AG04450 (cell line): ENCODE measurements at regions not wholly inside any gene's neighbourhood (a gene's known extent, or its start where the extent isn't known, plus 50 kb on each side); places are given as distances from the start of the nearest gene placed in this dataset.
"Not testable (repeated sequence)": the region's sequence is repeated elsewhere in the genome, so short reads cannot be mapped to it uniquely, and the experiment has no call there.

Source experiments
- CTCF ChIA-PET: fragments of 300-600, 350-600 bp; formaldehyde crosslinking; extraction: SDS; loops from one replicate; lab custom pipeline; 2022; ENCODE audit warnings: antibody characterized with exemption, inconsistent platforms; lab: Charles Lee
- POLR2A ChIA-PET: fragments of 350-600 bp; formaldehyde crosslinking; extraction: SDS; loops from one replicate; lab custom pipeline; 2021; ENCODE audit warnings: antibody characterized with exemption, inconsistent platforms; lab: Yijun Ruan, JAX
- DNase-seq: peaks from one replicate; pipeline ENCODE4 v3.0.0-alpha.2; 2011; ENCODE audit warnings: low read depth, low spot score
- H3K27ac ChIP-seq: one replicate; pipeline ENCODE4 v1.5.1; 2012; ENCODE audit warnings: low read depth, low read length, control low read depth
- H3K27me3 ChIP-seq: one replicate; pipeline ENCODE4 v1.6.0; 2012; ENCODE audit warnings: low read length; ENCODE audit not compliant: control insufficient read depth, insufficient read depth
- H3K4me3 ChIP-seq: 2 replicates; pipeline ENCODE4 v1.5.1; 2011; ENCODE audit warnings: mild to moderate bottlenecking, low read depth, low read length, control low read depth
- H3K9me3 ChIP-seq: 2 replicates; pipeline ENCODE4 v1.5.1; 2012; ENCODE audit warnings: low read length; ENCODE audit not compliant: control insufficient read depth, insufficient read depth
- CTCF ChIP-seq: IDR thresholded peaks from 2 replicates; pipeline ENCODE4 v1.5.1; 2011; ENCODE audit warnings: low read depth, low read length, control low read depth, inconsistent platforms

GRCh38 chr22:47304854-47305253, 542.4 kb downstream of the TBC1D22A start:
- DNase-seq = no peak
- CTCF ChIA-PET = no interaction called here
- no peak for TF ChIP-seq CTCF
- no peaks in the 10 kb centered on the region for H3K27me3 ChIP-seq
- no peak overlapping the region for H3K27ac ChIP-seq
- H3K4me3 ChIP-seq = no peak overlapping the region
- POLR2A ChIA-PET = no interaction called here
- H3K9me3 ChIP-seq = no peaks in the 10 kb centered on the region; the same call in 1 of the 2 replicates

DNA sequence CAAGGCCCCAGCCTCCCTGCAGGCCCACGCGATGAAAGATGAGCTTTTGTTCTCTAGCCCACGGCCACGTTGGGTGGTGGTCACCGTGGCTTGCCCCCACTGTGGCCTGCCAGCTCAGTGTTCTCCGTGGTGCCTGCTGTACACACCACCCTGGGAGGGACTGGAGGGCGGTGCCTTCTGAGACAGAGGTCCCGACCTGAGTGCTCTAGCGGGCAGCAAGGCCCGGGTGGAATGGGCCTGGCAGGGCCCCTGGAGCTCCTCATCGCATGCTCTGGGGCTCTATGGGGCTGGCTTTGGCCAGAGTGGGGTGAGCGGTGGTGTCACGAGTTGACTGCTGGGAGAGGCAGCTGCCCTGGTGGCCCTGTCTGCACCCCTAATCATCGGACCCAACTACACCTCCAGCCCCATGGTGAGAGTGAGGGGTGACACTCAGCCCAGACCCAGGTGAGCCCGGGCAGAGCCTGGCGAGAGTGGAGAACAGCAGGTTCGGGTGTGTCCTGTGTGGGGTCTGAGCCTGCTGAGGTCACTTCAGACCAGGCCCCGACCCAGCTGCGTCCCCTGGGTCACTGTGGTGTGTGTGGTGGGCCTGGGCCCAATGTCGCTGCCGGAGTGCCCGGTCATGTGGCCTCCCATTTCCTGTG, 541.9 kb downstream of the TBC1D22A start:
- Histone ChIP-seq H3K27me3 (no peaks in the 10 kb centered on the region), H3K4me3 (no peak overlapping the region), H3K9me3 (peaks cover 2% of the 10 kb centered on the region; the same call in 1 of the 2 replicates), H3K27ac (no peak overlapping the region)
- POLR2A ChIA-PET = no interaction called here
- no peak for TF ChIP-seq CTCF
- DNase-seq = no peak
- CTCF ChIA-PET = no interaction called here

DNA sequence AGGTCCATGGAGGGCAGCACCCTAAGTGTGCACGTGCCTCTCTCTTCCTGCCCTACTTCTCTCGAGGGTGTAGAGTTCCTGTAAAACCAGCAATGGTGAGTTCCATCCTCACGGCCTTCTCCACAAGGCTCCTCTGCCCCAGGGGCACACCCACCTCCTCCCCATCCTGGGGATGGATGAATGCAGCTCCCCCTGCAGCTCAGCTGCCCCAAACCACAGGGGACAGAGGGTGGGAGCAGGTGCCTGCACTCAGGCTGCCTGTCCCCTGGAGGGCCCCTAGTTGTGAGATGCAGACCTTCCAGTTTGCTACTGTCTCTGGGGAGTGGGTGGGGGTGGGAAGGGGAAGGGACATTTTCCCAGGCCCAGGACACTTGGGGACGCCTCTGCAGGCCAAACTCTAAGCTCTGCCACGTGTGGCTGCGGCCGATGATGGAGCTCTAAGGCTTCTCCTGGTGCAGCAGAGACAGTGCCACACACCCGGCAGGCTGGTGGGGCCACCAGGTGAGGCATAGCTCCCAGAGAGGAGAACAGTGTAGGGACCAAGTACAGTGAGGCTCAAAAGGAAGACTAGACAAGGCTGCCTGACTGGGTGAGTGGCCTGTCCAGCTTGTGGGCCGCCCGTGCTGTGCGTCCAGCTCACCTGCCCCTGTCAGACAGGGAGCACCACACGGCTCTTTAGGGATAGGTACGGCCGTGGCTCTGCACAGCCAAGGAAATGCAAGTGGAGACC, 540.9 kb downstream of the TBC1D22A start:
- no peak overlapping the region for H3K27ac ChIP-seq
- TF ChIP-seq CTCF = no peak
- POLR2A ChIA-PET = no interaction called here
- peaks cover 4% of the 10 kb centered on the region; the same call in 1 of the 2 replicates for H3K9me3 ChIP-seq
- CTCF ChIA-PET = no interaction called here
- H3K4me3 ChIP-seq = no peak overlapping the region
- no peaks in the 10 kb centered on the region for H3K27me3 ChIP-seq
- no peak for DNase-seq

DNA sequence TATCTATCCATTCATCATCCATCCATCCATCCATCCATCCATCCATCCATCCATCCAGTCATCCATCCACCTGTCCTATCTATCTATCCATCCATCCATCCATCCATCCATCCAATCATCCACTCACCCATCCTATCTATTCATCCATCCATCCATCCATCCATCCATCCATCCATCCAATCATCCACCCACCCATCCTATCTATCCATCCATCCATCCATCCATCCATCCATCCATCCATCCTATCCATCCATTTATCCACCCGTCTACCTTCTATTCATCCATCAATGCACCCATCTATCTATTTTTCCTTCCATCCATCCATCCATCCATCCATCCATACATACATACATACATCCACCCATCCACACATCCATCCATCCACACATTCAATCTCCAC, 540.1 kb downstream of the TBC1D22A start:
- POLR2A ChIA-PET, CTCF ChIA-PET: not testable (repeated sequence)

DNA sequence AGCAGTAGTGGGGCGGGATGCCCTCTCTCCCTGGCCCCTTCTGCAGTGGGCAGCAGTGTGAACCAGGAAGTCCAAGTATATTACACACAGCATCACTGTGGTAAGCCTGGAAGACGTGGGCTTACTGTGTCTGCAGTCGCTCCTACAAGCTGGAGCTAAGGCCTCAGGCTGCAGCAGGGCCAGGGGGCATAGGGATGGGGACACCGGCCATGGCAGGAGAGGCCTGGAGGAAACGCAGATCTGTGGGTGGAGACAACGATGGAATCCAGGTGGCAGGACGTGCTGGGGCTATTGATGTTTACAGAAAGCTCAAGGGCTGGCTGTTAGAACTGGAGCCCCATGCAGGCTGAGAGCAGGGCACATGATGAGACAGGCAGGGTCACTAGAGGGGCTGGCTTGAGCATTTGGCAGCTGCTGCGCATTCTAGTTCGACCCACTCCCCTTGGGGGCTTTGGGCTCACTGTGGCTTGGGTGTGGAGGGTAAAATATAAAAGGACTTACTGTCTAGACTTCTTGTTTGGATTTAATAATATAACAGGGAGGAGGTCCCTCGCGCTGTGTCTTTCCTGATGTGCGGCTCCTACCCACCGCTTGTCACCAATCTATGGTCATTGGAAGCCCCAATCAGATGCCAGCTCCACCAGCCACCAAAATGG, 539.5 kb downstream of the TBC1D22A start:
- DNase-seq = no peak
- ChIA-PET CTCF (no interaction called here), POLR2A (no interaction called here)
- Histone ChIP-seq H3K9me3 (peaks cover 14% of the 10 kb centered on the region), H3K27ac (no peak overlapping the region), H3K27me3 (no peaks in the 10 kb centered on the region), H3K4me3 (no peak overlapping the region)
- no peak for TF ChIP-seq CTCF

More for the DNA sequence above, 540.1 kb downstream of the TBC1D22A start:
- not testable (repeated sequence) for H3K27me3 ChIP-seq, H3K9me3 ChIP-seq, H3K4me3 ChIP-seq, H3K27ac ChIP-seq, DNase-seq
